Nephron (organoid): ENCODE measurements at regions not wholly inside any gene's neighbourhood (a gene's known extent, or its start where the extent isn't known, plus 50 kb on each side); places are given as distances from the start of the nearest gene placed in this dataset.
A peak's percentile ranks its signal among the peaks of the same experiment; 100 is the strongest.

Source experiments
- H3K27ac Mint-ChIP-seq, 3 experiments: 2 replicates each; pipeline ENCODE4 v1.8.0; 2020; ENCODE audit warnings: mixed read lengths in 3 of 3, mild to moderate bottlenecking in 2 of 3, moderate library complexity in 1 of 3
- H3K27me3 Mint-ChIP-seq: 2 replicates; pipeline ENCODE4 v1.8.0; 2021; ENCODE audit warnings: low read depth, mild to moderate bottlenecking, moderate library complexity, mixed read lengths
- H3K36me3 Mint-ChIP-seq: 2 replicates; pipeline ENCODE4 v1.8.0; 2020; ENCODE audit warnings: low read depth, mixed read lengths
- H3K4me1 Mint-ChIP-seq: 2 replicates; pipeline ENCODE4 v1.8.0; 2020; ENCODE audit warnings: mixed read lengths
- H3K4me3 Mint-ChIP-seq, 3 experiments: 2 replicates each; pipeline ENCODE4 v1.8.0; 2020; ENCODE audit warnings: mild to moderate bottlenecking in 3 of 3, mixed read lengths in 3 of 3, moderate library complexity in 2 of 3
- H3K9me3 Mint-ChIP-seq: 2 replicates; pipeline ENCODE4 v1.8.0; 2020; ENCODE audit warnings: mixed read lengths
- TF ChIP-seq, protein P1 (sequence below), 3 experiments: fragments of 200-600 bp; sonication (generic); IDR thresholded peaks; one replicate each; pipeline ENCODE4 v1.5.0; 2021; ENCODE audit warnings: antibody characterized with exemption in 3 of 3; ENCODE audit not compliant: unreplicated experiment in 3 of 3

DNA sequence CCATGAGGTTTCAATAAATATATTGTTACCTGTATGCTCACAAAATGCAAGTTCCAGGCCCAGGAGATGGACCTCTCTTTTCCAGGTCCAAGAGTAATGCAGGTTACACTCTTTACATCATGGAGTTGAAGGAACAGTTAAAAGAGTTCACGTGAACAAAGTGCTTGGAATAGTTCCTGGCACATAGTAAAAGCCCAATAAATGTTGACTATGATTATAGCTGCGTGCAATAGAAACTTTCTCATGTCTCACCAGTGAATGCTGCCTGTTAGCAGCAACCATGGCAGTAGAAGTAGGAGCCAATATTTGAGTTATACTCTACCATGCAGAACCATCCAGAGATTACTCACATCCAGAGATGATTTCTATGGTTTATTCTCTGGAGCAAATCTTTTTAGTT is 707.5 kb downstream of the DHX35 start:
- H3K27me3 Mint-ChIP-seq, result no peaks in the 10 kb centered on the region
- no peak overlapping the region for H3K27ac Mint-ChIP-seq
- no peaks in the 10 kb centered on the region for H3K9me3 Mint-ChIP-seq
- TF ChIP-seq, protein P1, sequence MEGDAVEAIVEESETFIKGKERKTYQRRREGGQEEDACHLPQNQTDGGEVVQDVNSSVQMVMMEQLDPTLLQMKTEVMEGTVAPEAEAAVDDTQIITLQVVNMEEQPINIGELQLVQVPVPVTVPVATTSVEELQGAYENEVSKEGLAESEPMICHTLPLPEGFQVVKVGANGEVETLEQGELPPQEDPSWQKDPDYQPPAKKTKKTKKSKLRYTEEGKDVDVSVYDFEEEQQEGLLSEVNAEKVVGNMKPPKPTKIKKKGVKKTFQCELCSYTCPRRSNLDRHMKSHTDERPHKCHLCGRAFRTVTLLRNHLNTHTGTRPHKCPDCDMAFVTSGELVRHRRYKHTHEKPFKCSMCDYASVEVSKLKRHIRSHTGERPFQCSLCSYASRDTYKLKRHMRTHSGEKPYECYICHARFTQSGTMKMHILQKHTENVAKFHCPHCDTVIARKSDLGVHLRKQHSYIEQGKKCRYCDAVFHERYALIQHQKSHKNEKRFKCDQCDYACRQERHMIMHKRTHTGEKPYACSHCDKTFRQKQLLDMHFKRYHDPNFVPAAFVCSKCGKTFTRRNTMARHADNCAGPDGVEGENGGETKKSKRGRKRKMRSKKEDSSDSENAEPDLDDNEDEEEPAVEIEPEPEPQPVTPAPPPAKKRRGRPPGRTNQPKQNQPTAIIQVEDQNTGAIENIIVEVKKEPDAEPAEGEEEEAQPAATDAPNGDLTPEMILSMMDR (IDR thresholded peaks at IDR 0.05; ENCODE audit: unreplicated experiment in 3 of 3), result no peak
- no peaks in the 10 kb centered on the region for H3K36me3 Mint-ChIP-seq
- no peak overlapping the region for H3K4me3 Mint-ChIP-seq
- H3K4me1 Mint-ChIP-seq, result peaks cover 7% of the 10 kb centered on the region

DNA sequence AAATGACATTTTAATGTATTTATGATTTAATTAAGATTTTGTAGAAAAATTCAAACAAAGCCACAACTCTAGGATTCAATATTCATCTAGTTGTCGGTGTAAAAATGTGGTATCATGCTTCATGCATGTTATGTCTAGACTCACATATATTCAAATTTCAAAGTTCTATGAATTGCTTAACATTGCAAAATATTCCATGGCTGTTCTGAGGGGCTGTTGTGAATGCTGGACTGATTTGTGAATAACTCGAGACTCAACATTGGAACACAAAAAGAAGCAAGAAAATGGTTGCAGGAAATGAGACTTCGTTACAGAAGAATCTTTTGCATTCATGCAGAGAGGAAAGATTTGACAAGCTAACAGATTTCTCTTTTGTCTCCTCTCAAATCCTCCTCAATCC is 705.9 kb downstream of the DHX35 start:
- Mint-ChIP-seq H3K9me3 (no peaks in the 10 kb centered on the region), H3K4me1 (peaks cover 7% of the 10 kb centered on the region), H3K27me3 (no peaks in the 10 kb centered on the region), H3K27ac (peak overlapping the region; percentile 57 to 84 (median 69)), H3K36me3 (no peaks in the 10 kb centered on the region), H3K4me3 (no peak overlapping the region)
- TF ChIP-seq, protein P1 (IDR thresholded peaks at IDR 0.05; ENCODE audit: unreplicated experiment in 3 of 3), result no peak

DNA sequence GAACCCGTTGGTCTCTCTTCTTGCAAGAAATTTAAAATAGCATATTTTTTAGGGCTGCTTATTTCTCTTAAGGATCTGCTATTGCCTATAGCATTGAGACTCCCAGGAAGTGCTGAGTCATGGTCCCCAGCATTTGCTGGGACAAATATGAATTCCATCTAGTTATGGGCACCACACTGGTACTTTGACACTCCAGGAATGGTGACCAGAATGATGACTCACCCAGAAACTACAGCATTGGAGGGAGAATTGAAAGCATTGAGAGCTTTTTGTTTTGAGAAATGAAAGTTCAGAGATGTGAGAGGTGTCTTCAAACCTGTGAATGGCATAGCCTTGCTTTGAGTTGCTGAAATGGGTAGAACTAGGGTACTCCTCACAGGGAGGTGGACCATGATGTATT is 699.7 kb downstream of the DHX35 start:
- no peaks in the 10 kb centered on the region for H3K4me1 Mint-ChIP-seq
- no peaks in the 10 kb centered on the region for H3K36me3 Mint-ChIP-seq
- H3K27me3 Mint-ChIP-seq, result no peaks in the 10 kb centered on the region
- TF ChIP-seq, protein P1 (IDR thresholded peaks at IDR 0.05; ENCODE audit: unreplicated experiment in 3 of 3), result no peak
- H3K4me3 Mint-ChIP-seq, result no peak overlapping the region
- no peak overlapping the region for H3K27ac Mint-ChIP-seq
- H3K9me3 Mint-ChIP-seq, result no peaks in the 10 kb centered on the region

DNA sequence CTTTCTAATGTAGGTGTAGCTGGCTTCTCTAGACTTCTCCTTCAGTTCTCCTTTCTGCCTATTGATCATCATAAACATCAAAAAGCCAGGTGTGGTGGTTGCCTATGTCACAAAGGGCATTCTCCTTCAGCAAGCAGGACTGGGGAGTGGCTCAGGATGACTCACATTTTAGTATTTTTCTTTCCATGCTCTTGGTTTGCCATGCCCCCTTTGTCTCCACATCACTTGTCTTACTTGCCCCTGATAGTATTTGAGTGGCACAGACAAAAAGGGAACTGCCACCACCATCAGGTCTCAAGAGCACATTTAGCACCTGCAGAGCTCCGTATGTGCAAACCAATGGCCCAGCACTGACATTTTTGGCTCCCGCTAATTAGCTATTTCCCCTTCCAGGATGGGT is 698.8 kb downstream of the DHX35 start:
- no peak overlapping the region for H3K27ac Mint-ChIP-seq
- H3K27me3 Mint-ChIP-seq, result no peaks in the 10 kb centered on the region
- TF ChIP-seq, protein P1 (IDR thresholded peaks at IDR 0.05; ENCODE audit: unreplicated experiment in 3 of 3), result no peak

DNA sequence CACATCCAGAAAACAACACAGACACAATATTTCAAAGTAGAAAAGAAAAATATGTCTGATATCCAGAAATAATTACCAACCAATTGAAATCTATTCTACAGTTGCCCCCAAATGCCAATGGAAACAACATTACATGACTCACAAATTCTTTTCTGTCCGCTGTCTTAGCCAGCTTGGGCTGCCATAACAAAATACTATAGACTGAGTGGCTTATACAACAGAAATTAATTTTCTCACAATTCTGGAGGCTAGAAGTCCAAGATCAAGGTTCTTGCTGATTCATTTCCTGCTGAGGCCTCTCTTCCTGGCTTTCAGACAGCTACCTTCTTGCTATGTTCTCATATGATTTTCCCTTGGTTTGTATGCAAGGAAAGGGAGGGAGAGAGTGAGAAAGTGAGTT is 698.1 kb downstream of the DHX35 start:
- Mint-ChIP-seq H3K27ac (no peak overlapping the region), H3K9me3 (no peaks in the 10 kb centered on the region), H3K27me3 (no peaks in the 10 kb centered on the region), H3K4me3 (no peak overlapping the region), H3K36me3 (no peaks in the 10 kb centered on the region), H3K4me1 (no peaks in the 10 kb centered on the region)
- TF ChIP-seq, protein P1 (IDR thresholded peaks at IDR 0.05; ENCODE audit: unreplicated experiment in 3 of 3), result no peak

More for the DNA sequence above, 698.8 kb downstream of the DHX35 start:
- Mint-ChIP-seq H3K9me3 (no peaks in the 10 kb centered on the region), H3K4me3 (no peak overlapping the region), H3K36me3 (no peaks in the 10 kb centered on the region), H3K4me1 (no peaks in the 10 kb centered on the region)

DNA sequence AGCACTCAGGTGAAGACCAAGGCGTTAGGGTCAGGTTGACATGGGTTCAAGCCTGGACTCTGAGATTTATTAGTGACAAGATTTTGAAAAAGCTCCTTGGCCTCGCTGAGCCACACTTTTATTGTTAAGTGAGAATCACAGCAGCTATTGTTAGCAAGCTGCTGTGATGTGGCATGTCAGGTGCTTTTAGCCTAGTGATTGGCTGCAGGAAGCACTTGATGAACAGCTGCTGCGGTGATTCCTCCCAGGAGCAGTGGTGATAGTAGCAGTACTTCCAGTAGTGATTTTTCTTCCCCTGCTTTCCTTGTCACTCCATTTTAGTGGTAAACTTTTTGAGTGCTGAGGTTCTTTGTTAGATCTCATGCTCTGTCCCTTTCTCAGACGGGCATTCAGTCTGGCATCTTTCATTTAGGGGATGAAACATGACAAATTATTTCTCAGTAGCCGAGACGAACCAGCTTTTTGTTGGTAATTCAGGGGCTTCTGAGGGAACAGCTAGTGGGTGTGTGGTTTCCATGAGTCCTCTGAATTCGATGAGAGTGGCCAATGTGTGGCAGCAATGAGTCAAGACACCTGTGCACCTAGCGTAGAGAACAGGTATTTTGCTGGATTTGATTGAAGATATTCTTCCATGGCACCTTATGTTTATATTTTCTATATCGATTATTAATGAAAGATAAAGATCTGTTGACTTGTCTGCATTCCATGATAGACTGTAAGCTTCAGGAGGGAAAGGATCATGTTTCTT is 696.7 kb downstream of the DHX35 start:
- TF ChIP-seq, protein P1 (IDR thresholded peaks at IDR 0.05; ENCODE audit: unreplicated experiment in 3 of 3), result no peak
- no peaks in the 10 kb centered on the region for H3K4me1 Mint-ChIP-seq
- no peaks in the 10 kb centered on the region for H3K27me3 Mint-ChIP-seq
- H3K4me3 Mint-ChIP-seq, result no peak overlapping the region
- no peaks in the 10 kb centered on the region for H3K9me3 Mint-ChIP-seq
- H3K27ac Mint-ChIP-seq, result no peak overlapping the region
- H3K36me3 Mint-ChIP-seq, result no peaks in the 10 kb centered on the region
